ENCODE measurements at regions not wholly inside any gene's neighbourhood (a gene's known extent, or its start where the extent isn't known, plus 50 kb on each side); places are given as distances from the start of the nearest gene placed in this dataset.
A peak's percentile ranks its signal among the peaks of the same experiment; 100 is the strongest.

DNA sequence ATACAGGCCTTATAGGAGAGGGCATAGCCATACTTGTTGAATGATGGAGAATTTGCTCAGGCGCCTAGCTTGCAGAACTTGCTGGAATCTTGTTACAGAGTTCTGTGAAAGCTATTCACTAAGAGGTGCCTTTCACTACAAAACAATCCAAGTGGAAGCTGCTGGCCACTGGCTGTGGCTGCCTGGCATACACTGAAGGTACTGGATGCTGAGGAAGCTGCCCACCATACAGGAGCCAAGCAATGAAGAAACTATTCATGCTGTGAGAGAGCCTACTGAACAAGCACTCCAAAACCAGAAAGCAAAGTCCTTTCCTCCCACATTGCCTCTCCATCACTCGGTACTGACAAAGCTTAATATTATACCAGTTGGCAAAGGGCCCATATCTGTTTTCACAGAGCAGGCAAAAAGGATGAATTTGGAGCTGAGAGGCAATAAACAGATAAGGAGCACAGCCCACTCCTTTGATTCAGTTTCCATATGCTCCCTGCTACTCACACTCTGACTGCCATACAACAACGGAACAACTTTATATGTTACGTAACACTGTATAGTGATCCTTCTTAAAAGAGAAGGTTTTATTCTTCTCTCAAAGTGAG is 192.6 kb upstream of the ALCAM start:
- TF ChIP-seq, protein P1, sequence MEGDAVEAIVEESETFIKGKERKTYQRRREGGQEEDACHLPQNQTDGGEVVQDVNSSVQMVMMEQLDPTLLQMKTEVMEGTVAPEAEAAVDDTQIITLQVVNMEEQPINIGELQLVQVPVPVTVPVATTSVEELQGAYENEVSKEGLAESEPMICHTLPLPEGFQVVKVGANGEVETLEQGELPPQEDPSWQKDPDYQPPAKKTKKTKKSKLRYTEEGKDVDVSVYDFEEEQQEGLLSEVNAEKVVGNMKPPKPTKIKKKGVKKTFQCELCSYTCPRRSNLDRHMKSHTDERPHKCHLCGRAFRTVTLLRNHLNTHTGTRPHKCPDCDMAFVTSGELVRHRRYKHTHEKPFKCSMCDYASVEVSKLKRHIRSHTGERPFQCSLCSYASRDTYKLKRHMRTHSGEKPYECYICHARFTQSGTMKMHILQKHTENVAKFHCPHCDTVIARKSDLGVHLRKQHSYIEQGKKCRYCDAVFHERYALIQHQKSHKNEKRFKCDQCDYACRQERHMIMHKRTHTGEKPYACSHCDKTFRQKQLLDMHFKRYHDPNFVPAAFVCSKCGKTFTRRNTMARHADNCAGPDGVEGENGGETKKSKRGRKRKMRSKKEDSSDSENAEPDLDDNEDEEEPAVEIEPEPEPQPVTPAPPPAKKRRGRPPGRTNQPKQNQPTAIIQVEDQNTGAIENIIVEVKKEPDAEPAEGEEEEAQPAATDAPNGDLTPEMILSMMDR (IDR thresholded peaks at IDR 0.05; ENCODE audit: low read depth, low read length), result no peak
- peak in 1 of 2 donors; percentile 1 for DNase-seq (ENCODE audit: low read depth in 2 of 2)
- no peak overlapping the region for H3K4me3 ChIP-seq (replicated peaks in 1 of 2; ENCODE audit: low read depth in 2 of 2, low read length in 2 of 2)

- DNase-seq (ENCODE audit: low read depth in 2 of 2), result no peak
- TF ChIP-seq, protein P1 (IDR thresholded peaks at IDR 0.05; ENCODE audit: low read depth, low read length), result no peak
- H3K4me3 ChIP-seq (replicated peaks in 1 of 2; ENCODE audit: low read depth in 2 of 2, low read length in 2 of 2), result no peak overlapping the region
Observed at GRCh38 chr3:105177576-105177975, 189.1 kb upstream of the ALCAM start.

DNA sequence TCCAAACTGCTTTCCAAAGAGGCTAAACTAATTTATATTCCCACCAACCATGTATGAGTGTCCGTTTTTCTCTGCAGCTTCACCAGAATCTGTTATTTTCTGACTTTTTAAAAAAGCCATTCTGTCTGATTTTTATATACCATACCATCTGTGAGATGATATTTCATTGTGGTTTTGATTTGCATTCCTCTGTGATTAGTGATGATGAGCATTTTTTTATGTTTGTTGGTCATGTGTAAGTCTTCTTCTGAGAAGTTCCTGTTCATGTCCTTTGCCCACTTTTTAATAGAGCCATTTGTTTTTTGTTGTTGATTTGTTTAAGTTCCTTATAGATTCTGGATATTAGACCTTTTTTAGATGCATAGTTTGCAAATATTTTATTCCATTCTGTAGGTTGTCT is 179.4 kb upstream of the ALCAM start:
- H3K4me3 ChIP-seq (replicated peaks in 1 of 2; ENCODE audit: low read depth in 2 of 2, low read length in 2 of 2), result no peak overlapping the region
- TF ChIP-seq, protein P1 (IDR thresholded peaks at IDR 0.05; ENCODE audit: low read depth, low read length), result no peak
- peak in 1 of 2 donors; percentile 29 for DNase-seq (ENCODE audit: low read depth in 2 of 2)

- H3K4me3 ChIP-seq (replicated peaks in 1 of 2; ENCODE audit: low read depth in 2 of 2, low read length in 2 of 2), result no peak overlapping the region
- peak; percentile 56 to 60 for DNase-seq (ENCODE audit: low read depth in 2 of 2)
- TF ChIP-seq, protein P1 (IDR thresholded peaks at IDR 0.05; ENCODE audit: low read depth, low read length), result no peak
Observed at GRCh38 chr3:105195260-105195659, 171.4 kb upstream of the ALCAM start.

- DNase-seq (ENCODE audit: low read depth in 2 of 2), result no peak
- H3K4me3 ChIP-seq (replicated peaks in 1 of 2; ENCODE audit: low read depth in 2 of 2, low read length in 2 of 2), result no peak overlapping the region
- TF ChIP-seq, protein P1 (IDR thresholded peaks at IDR 0.05; ENCODE audit: low read depth, low read length), result no peak
Observed at GRCh38 chr3:105197863-105198262, 168.8 kb upstream of the ALCAM start.

- TF ChIP-seq, protein P1 (IDR thresholded peaks at IDR 0.05; ENCODE audit: low read depth, low read length), result no peak
- no peak for DNase-seq (ENCODE audit: low read depth in 2 of 2)
Observed at GRCh38 chr3:105199217-105199616, 167.5 kb upstream of the ALCAM start.

DNA sequence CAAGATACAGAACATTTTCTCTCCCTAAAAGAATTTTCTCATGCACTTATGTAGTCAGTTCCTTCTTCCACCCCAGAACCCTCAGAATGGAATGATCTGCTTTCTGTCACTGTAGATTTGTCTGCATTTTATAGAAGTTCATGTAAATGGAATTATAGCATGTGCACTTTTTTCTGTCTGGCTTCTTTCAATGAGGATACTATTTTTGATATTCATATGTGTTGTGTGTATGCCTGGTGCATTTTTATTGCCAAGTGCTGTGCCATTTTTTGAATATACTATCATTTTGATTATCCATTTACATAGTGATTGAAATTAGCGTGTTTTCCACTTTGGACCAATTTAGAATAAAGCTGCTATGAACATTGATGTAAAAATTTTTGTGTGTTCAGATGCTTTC is 156.6 kb upstream of the ALCAM start:
- DNase-seq (ENCODE audit: low read depth in 2 of 2), result no peak
- TF ChIP-seq, protein P1 (IDR thresholded peaks at IDR 0.05; ENCODE audit: low read depth, low read length), result no peak
- no peak overlapping the region for H3K4me3 ChIP-seq (replicated peaks in 1 of 2; ENCODE audit: low read depth in 2 of 2, low read length in 2 of 2)

More at GRCh38 chr3:105199217-105199616, 167.5 kb upstream of the ALCAM start:
- H3K4me3 ChIP-seq (replicated peaks in 1 of 2; ENCODE audit: low read depth in 2 of 2, low read length in 2 of 2), result no peak overlapping the region
